Mucosa of rectum (tissue), 2 donors: ENCODE measurements at regions not wholly inside any gene's neighbourhood (a gene's known extent, or its start where the extent isn't known, plus 50 kb on each side); places are given as distances from the start of the nearest gene placed in this dataset.

ENCODE experiments used
- H3K27ac ChIP-seq, 2 donors: one replicate each; pipeline ENCODE4 v1.7.0; 2013; ENCODE audit warnings: inconsistent platforms in 2 of 2, low read depth in 2 of 2, low read length in 2 of 2
- H3K27me3 ChIP-seq, 2 donors: one replicate each; pipeline ENCODE4 v1.7.0; 2013; ENCODE audit warnings: low read length in 2 of 2; ENCODE audit not compliant: control insufficient read depth in 2 of 2, insufficient read depth in 2 of 2
- H3K36me3 ChIP-seq, 2 donors: one replicate each; pipeline ENCODE4 v1.7.0; 2013; ENCODE audit warnings: low read length in 2 of 2; ENCODE audit not compliant: control insufficient read depth in 2 of 2, insufficient read depth in 2 of 2
- H3K4me1 ChIP-seq, 2 donors: one replicate each; pipeline ENCODE4 v1.7.0; 2013; ENCODE audit warnings: low read length in 2 of 2, mild to moderate bottlenecking in 1 of 2; ENCODE audit not compliant: control insufficient read depth in 2 of 2, insufficient read depth in 2 of 2
- H3K4me3 ChIP-seq, 2 donors: one replicate each; pipeline ENCODE4 v1.7.0; 2013; ENCODE audit warnings: low read length in 2 of 2
- H3K9ac ChIP-seq, 2 donors: one replicate each; pipeline ENCODE4 v1.7.0; 2013; ENCODE audit warnings: low read length in 2 of 2, low read depth in 1 of 2, mild to moderate bottlenecking in 1 of 2
- H3K9me3 ChIP-seq, 2 donors: one replicate each; pipeline ENCODE4 v1.7.0; 2013; ENCODE audit warnings: low read length in 2 of 2; ENCODE audit not compliant: control insufficient read depth in 2 of 2
- donor health status: healthy.
- donor health status: Normal muscosa, but diverticular disease.

DNA sequence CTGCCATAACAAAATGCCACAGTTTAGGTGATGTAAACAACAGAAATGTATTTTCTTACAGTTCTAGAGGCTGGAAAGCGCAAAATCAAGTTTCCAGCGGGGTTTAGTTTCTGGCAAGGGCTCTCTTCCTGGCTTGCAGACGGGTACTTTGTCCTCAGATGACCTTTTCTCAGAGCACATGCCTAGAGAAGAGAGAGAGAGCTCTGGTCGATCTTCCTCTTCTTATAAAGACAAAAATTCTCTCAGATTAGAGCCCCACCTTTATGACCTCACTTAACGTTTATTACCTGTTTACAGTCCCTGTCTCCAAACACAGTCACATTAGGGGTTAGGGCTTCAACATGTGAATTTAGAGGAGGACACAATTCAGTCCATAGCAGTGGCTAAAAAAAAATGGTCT lies 119.7 kb downstream of the CETN3 start:
- no peaks in the 10 kb centered on the region for H3K27me3 ChIP-seq
- H3K4me3 ChIP-seq: no peak overlapping the region
- H3K9ac ChIP-seq: no peak overlapping the region
- no peak overlapping the region for H3K27ac ChIP-seq
- H3K4me1 ChIP-seq: peaks cover 0 to 3% of the 10 kb centered on the region in 2 donors
- H3K9me3 ChIP-seq: no peaks in the 10 kb centered on the region
- H3K36me3 ChIP-seq: no peaks in the 10 kb centered on the region

DNA sequence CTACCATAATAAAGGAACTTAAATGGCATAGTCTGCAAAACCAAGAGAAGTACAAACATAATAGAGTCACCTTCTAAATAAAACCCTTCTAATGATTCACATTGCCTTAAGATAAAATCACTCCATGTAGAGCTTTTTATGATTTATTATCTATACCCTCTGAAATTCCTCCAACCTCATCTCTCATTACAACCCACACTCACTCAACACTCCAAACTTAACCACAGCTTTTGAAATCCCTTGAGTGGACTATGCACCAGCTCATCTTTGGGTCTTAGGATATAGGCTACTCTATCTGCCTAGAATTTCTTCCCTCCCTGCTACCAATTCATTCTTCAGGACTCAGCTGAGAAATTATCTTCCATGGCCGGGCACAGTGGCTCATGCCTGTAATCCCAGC lies 122.5 kb downstream of the CETN3 start:
- H3K9me3 ChIP-seq: no peaks in the 10 kb centered on the region
- peaks cover 0 to 3% of the 10 kb centered on the region in 2 donors for H3K4me1 ChIP-seq
- no peak overlapping the region for H3K27ac ChIP-seq
- H3K36me3 ChIP-seq: no peaks in the 10 kb centered on the region
- H3K27me3 ChIP-seq: no peaks in the 10 kb centered on the region
- H3K4me3 ChIP-seq: no peak overlapping the region
- no peak overlapping the region for H3K9ac ChIP-seq

GRCh38 chr5:90285581-90285980 lies 124.0 kb downstream of the CETN3 start:
- H3K4me1 ChIP-seq: peaks cover 0 to 3% of the 10 kb centered on the region in 2 donors
- no peak overlapping the region for H3K27ac ChIP-seq
- no peak overlapping the region for H3K9ac ChIP-seq
- no peak overlapping the region for H3K4me3 ChIP-seq
- H3K9me3 ChIP-seq: no peaks in the 10 kb centered on the region
- H3K27me3 ChIP-seq: no peaks in the 10 kb centered on the region
- no peaks in the 10 kb centered on the region for H3K36me3 ChIP-seq

- Histone ChIP-seq H3K9me3 (no peaks in the 10 kb centered on the region), H3K9ac (no peak overlapping the region)
These were observed 125.2 kb downstream of the CETN3 start for GRCh38 chr5:90284375-90284774.

GRCh38 chr5:90279091-90279490 lies 130.5 kb downstream of the CETN3 start:
- Histone ChIP-seq H3K4me1 (no peaks in the 10 kb centered on the region), H3K27ac (no peak overlapping the region), H3K4me3 (no peak overlapping the region), H3K27me3 (no peaks in the 10 kb centered on the region), H3K9ac (no peak overlapping the region), H3K36me3 (no peaks in the 10 kb centered on the region), H3K9me3 (no peaks in the 10 kb centered on the region)

More at GRCh38 chr5:90284375-90284774, 125.2 kb downstream of the CETN3 start:
- Histone ChIP-seq H3K4me1 (peaks cover 0 to under 1% of the 10 kb centered on the region in 2 donors), H3K27ac (no peak overlapping the region), H3K4me3 (no peak overlapping the region), H3K27me3 (no peaks in the 10 kb centered on the region), H3K36me3 (no peaks in the 10 kb centered on the region)

DNA sequence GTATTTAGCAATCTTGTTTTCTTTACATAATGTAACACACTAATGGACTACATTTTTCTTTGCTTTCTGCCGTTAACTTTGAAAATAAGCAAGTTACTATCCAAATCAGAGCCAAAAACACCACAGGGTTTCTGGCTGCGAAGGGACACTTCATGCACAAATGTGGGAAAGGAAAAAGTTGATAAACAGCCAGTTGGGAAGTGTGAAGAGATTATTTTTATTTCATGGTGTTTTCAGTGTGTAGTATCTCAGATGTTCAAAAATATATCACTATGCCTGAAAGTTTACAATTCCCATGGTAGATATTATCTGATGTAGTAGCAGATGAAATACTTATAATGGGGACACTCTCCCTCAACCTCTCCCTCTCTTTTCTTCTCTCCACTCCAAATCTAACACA lies 135.3 kb downstream of the CETN3 start:
- Histone ChIP-seq H3K27me3 (no peaks in the 10 kb centered on the region), H3K36me3 (no peaks in the 10 kb centered on the region), H3K27ac (no peak overlapping the region), H3K9ac (no peak overlapping the region), H3K4me3 (no peak overlapping the region), H3K9me3 (no peaks in the 10 kb centered on the region), H3K4me1 (no peaks in the 10 kb centered on the region)

- no peak overlapping the region for H3K4me3 ChIP-seq
- H3K27ac ChIP-seq: no peak overlapping the region
- H3K9ac ChIP-seq: no peak overlapping the region
- H3K27me3 ChIP-seq: no peaks in the 10 kb centered on the region
- no peaks in the 10 kb centered on the region for H3K4me1 ChIP-seq
- H3K36me3 ChIP-seq: no peaks in the 10 kb centered on the region
- H3K9me3 ChIP-seq: no peaks in the 10 kb centered on the region
These were observed 141.9 kb downstream of the CETN3 start for GRCh38 chr5:90267646-90268045.

DNA sequence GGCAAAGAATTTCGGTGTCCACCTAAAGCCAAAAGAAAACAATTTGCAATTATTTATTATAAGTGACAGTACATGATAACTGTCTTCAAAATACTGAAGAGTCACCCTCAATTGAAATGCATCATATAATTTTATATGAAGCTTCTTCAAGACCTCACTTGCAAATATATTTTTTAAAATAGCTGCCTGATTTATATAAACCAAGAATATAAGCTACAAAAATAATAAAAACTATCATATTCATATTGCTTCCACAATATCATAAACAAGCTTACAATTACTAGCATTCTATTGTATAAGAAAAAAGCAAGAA lies 144.1 kb downstream of the CETN3 start:
- H3K27ac ChIP-seq: no peak overlapping the region
- H3K4me3 ChIP-seq: no peak overlapping the region

DNA sequence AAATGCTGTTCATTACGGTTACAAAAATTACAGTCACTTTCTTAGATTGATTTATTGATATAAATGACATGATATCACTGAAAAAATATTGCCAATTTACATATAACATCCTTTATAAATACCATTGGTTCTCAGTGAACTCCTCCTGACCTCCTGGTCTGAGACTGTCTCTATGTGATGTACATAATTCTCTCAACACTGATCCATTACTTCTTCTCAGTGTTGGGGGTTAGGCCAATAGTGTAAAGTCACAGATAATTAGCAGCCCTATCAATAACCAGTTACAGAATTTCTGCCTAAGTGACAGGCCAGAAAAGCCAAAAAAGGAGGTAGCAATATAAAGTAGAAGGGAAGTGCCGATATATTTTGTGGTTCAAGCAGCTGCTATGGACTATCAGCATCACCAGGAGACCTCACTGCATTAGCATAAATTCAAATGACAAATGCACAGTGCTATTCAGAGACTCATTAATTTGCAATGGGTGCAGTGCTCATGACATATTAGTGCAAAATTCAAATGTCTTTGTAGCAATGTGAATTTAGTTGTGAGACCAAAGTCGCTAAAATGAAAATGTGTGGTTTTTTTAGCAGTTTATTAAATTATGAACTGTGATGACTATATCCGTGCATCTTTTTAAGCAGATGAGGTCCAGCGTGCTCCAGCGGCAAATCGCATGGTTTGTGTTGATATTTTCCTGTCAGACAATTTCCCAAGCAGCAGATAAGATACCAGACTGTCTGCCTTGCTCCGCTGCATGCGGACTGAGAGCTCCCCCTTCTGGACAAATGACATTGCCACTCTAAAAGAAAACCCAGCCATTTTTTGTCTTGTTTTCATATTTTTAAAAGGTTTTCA lies 144.6 kb downstream of the CETN3 start:
- Histone ChIP-seq H3K9ac (no peak overlapping the region), H3K27ac (no peak overlapping the region), H3K4me3 (no peak overlapping the region), H3K36me3 (no peaks in the 10 kb centered on the region), H3K4me1 (no peaks in the 10 kb centered on the region), H3K9me3 (no peaks in the 10 kb centered on the region), H3K27me3 (no peaks in the 10 kb centered on the region)

More for the DNA sequence above, 144.1 kb downstream of the CETN3 start:
- H3K4me1 ChIP-seq: no peaks in the 10 kb centered on the region
- H3K36me3 ChIP-seq: no peaks in the 10 kb centered on the region
- no peaks in the 10 kb centered on the region for H3K9me3 ChIP-seq
- H3K27me3 ChIP-seq: no peaks in the 10 kb centered on the region
- H3K9ac ChIP-seq: no peak overlapping the region

DNA sequence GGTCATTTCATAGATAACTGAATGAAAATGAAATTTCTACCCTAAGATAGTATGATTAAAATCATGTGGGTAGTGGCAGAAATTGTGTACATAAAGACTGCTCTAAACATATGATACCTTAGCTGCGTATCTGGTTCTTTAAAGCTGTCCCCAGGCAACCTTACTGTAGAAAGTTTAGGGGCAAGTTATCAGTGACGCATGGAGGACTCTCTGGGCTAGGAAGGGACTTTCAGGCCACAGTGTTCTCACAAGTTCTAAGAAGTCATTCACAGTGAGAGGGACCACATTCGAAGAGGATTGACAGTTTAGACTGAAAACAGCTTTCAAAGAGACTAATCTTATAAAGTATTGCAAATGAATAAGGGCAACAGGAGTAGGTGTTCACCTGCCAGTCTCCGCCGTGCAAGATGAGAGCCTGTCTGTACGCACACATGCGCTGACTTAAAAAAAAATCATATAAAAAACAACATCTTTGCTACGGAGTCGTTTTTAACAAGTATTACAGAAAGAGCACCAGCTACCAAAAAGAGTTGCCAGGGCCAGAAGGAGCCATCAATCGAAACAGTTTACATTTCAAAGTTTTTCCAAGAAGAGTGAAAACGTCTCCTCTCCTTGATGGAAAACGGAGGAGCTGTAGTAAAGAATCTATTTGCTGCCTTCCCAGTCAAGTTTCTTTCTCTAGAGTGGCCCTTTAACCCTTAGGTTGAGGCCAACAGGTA lies 146.3 kb downstream of the CETN3 start:
- Histone ChIP-seq H3K4me1 (no peaks in the 10 kb centered on the region), H3K27me3 (no peaks in the 10 kb centered on the region), H3K9ac (no peak overlapping the region), H3K27ac (no peak overlapping the region), H3K9me3 (no peaks in the 10 kb centered on the region), H3K4me3 (no peak overlapping the region), H3K36me3 (no peaks in the 10 kb centered on the region)
